Mesenchymal stem cell (in vitro differentiated cells and primary cell): ENCODE measurements at regions not wholly inside any gene's neighbourhood (a gene's known extent, or its start where the extent isn't known, plus 50 kb on each side); places are given as distances from the start of the nearest gene placed in this dataset.

Source experiments
- DNase-seq: peaks from one replicate; pipeline ENCODE4 v3.0.0-alpha.2; 2013
- H2AFZ ChIP-seq: one replicate; pipeline ENCODE4 v1.6.1; 2013; ENCODE audit warnings: low read depth, mild to moderate bottlenecking, control low read depth, inconsistent platforms, low read length, moderate library complexity
- H2AK5ac ChIP-seq: 2 replicates; pipeline ENCODE4 v1.6.1; 2013; ENCODE audit warnings: low read length, moderate library complexity, mild to moderate bottlenecking, inconsistent platforms; ENCODE audit not compliant: severe bottlenecking
- H2BK120ac ChIP-seq: one replicate; pipeline ENCODE4 v1.6.1; 2013; ENCODE audit warnings: low read depth, mild to moderate bottlenecking, inconsistent platforms, low read length, moderate library complexity
- H2BK12ac ChIP-seq, 2 experiments: one replicate each; pipeline ENCODE4 v1.6.1; 2013; ENCODE audit warnings: inconsistent platforms in 2 of 2, low read length in 2 of 2, mild to moderate bottlenecking in 2 of 2, moderate library complexity in 2 of 2, control low read depth in 1 of 2
- H2BK15ac ChIP-seq: one replicate; pipeline ENCODE4 v1.6.1; 2013; ENCODE audit warnings: mild to moderate bottlenecking, low read depth, inconsistent platforms; ENCODE audit not compliant: poor library complexity, severe bottlenecking
- H2BK5ac ChIP-seq: 2 replicates; pipeline ENCODE4 v1.6.1; 2013; ENCODE audit warnings: low read depth, mild to moderate bottlenecking, low read length, control low read depth, inconsistent platforms; ENCODE audit not compliant: poor library complexity, severe bottlenecking
- H3K14ac ChIP-seq, 2 experiments: one replicate each; pipeline ENCODE4 v1.6.1; 2013; ENCODE audit warnings: inconsistent platforms in 2 of 2, low read length in 2 of 2, control low read depth in 1 of 2, mild to moderate bottlenecking in 1 of 2, moderate library complexity in 1 of 2
- H3K18ac ChIP-seq, 2 experiments: one replicate each; pipeline ENCODE4 v1.6.1; 2013; ENCODE audit warnings: inconsistent platforms in 2 of 2, low read length in 2 of 2, control low read depth in 1 of 2, low read depth in 1 of 2, mild to moderate bottlenecking in 1 of 2
- H3K23ac ChIP-seq, 2 experiments: one replicate each; pipeline ENCODE4 v1.6.1; 2013; ENCODE audit warnings: inconsistent platforms in 2 of 2, low read length in 2 of 2, mild to moderate bottlenecking in 2 of 2, moderate library complexity in 2 of 2, control low read depth in 1 of 2
- H3K27ac ChIP-seq: 2 replicates; pipeline ENCODE4 v1.5.1; 2013; ENCODE audit warnings: mild to moderate bottlenecking, moderate library complexity, low read length, control low read depth, inconsistent platforms; ENCODE audit not compliant: poor library complexity, severe bottlenecking
- H3K27me3 ChIP-seq, 2 experiments: 2 replicates each; pipeline versions ENCODE4 v1.6.1 to v1.7.0; 2013; ENCODE audit warnings: low read length in 2 of 2, mild to moderate bottlenecking in 2 of 2, moderate library complexity in 2 of 2, control low read depth in 1 of 2, inconsistent platforms in 1 of 2; ENCODE audit not compliant: control insufficient read depth in 1 of 2, insufficient read depth in 1 of 2
- H3K36me3 ChIP-seq, 2 experiments: 2 replicates each; pipeline versions ENCODE4 v1.6.1 to v1.7.0; 2013; ENCODE audit warnings: low read length in 2 of 2, control low read depth in 1 of 2, inconsistent platforms in 1 of 2, low read depth in 1 of 2, mild to moderate bottlenecking in 1 of 2; ENCODE audit not compliant: insufficient read depth in 2 of 2, control insufficient read depth in 1 of 2
- H3K4ac ChIP-seq, 2 experiments: one replicate each; pipeline ENCODE4 v1.6.1; 2013; ENCODE audit warnings: inconsistent platforms in 2 of 2, low read length in 2 of 2, mild to moderate bottlenecking in 2 of 2, moderate library complexity in 2 of 2, control low read depth in 1 of 2, low read depth in 1 of 2
- H3K4me1 ChIP-seq: 2 replicates; pipeline ENCODE4 v1.6.1; 2013; ENCODE audit warnings: low read depth, low read length, control low read depth; ENCODE audit not compliant: control insufficient read depth, insufficient read depth
- H3K4me2 ChIP-seq: 2 replicates; pipeline ENCODE4 v1.6.1; 2013; ENCODE audit warnings: low read length, mild to moderate bottlenecking, inconsistent platforms; ENCODE audit not compliant: poor library complexity, severe bottlenecking
- H3K4me3 ChIP-seq, 2 experiments: 2 replicates each; pipeline versions ENCODE4 v1.5.1 to v1.7.0; 2013; ENCODE audit warnings: low read length in 2 of 2, mild to moderate bottlenecking in 2 of 2, control low read depth in 1 of 2, low read depth in 1 of 2; ENCODE audit not compliant: insufficient read depth in 1 of 2
- H3K79me1 ChIP-seq: replicated peaks from 2 replicates; pipeline ENCODE4 v1.6.1; 2013; ENCODE audit warnings: mild to moderate bottlenecking, control low read depth, low read length, inconsistent platforms; ENCODE audit not compliant: poor library complexity, severe bottlenecking
- H3K9ac ChIP-seq: 2 replicates; pipeline ENCODE4 v1.7.0; 2013; ENCODE audit warnings: mild to moderate bottlenecking, low read length, moderate library complexity
- H3K9me3 ChIP-seq: 2 replicates; pipeline ENCODE4 v1.7.0; 2013; ENCODE audit warnings: mild to moderate bottlenecking, low read length; ENCODE audit not compliant: control insufficient read depth
- H4K8ac ChIP-seq: one replicate; pipeline ENCODE4 v1.6.1; 2013; ENCODE audit warnings: inconsistent platforms, mild to moderate bottlenecking, low read length, moderate library complexity
- H4K91ac ChIP-seq: one replicate; pipeline ENCODE4 v1.6.1; 2013; ENCODE audit warnings: mild to moderate bottlenecking, low read length, inconsistent platforms
- WGBS: methylation state at CpG from one replicate; pipeline ENCODE4 v1.1.7; 2013; ENCODE audit warnings: mixed read lengths; 5-methylcytosine and 5-hydroxymethylcytosine counted together

DNA sequence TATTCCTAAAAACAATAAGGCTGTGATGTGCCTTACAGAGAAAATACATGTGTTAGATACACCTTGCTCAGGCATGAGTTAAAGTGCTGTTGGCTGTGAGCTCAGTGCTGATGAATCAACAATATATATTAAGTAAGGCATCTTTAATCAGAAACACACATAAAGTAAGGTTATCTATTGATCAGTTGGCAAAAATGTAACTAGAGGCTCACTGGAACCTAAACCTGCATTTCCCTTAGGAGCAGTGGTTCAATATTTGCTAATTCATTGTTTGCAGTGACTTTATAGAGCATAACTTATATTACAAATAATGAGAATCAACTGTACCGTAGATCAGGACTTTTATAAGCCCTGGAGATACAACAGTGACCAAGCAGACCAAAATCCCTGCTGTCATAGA, 77.0 kb upstream of the CYP1B1 start:
- Histone ChIP-seq H3K23ac (no peak overlapping the region), H2BK120ac (no peak overlapping the region), H3K27me3 (no peaks in the 10 kb centered on the region), H3K18ac (no peak overlapping the region), H3K9ac (no peak overlapping the region), H2BK12ac (no peak overlapping the region), H2BK15ac (no peak overlapping the region), H3K79me1 (no peaks in the 10 kb centered on the region), H3K4me2 (no peak overlapping the region), H3K9me3 (no peaks in the 10 kb centered on the region), H2BK5ac (no peak overlapping the region), H2AFZ (no peak overlapping the region), H3K4ac (no peak overlapping the region), H3K36me3 (no peaks in the 10 kb centered on the region), H3K27ac (no peak overlapping the region), H2AK5ac (no peak overlapping the region), H3K14ac (no peak overlapping the region), H3K4me3 (no peak overlapping the region), H4K91ac (no peak overlapping the region), H3K4me1 (peaks cover 7% of the 10 kb centered on the region), H4K8ac (no peak overlapping the region)
- DNase-seq: no peak
- WGBS: no CpG with 5 or more reads among the region's 1 CpG

DNA sequence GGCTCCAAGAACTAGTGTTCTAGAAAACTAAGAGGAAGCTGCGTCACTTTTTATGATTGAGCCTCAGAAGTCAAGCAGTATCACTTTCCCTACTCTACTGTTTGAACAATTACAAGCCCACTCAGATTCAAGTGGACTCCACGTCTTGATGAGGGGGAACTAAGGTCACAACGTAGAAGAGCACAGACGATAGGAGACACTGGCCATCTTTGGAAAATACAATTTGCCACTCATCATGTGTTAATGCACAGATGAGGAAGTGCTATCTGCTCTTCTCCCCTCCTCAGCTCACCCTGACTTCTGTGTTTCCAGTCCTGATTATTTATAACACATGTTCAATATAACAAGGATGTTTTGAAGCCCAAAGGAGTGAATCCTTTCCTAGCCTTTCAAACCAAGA, 76.1 kb upstream of the CYP1B1 start:
- Histone ChIP-seq H3K9ac (no peak overlapping the region), H3K4ac (no peak overlapping the region), H3K27ac (no peak overlapping the region), H2AFZ (no peak overlapping the region), H3K27me3 (no peaks in the 10 kb centered on the region), H2BK120ac (no peak overlapping the region), H3K18ac (no peak overlapping the region), H2AK5ac (no peak overlapping the region), H4K8ac (no peak overlapping the region), H3K36me3 (no peaks in the 10 kb centered on the region), H3K14ac (no peak overlapping the region), H3K9me3 (no peaks in the 10 kb centered on the region), H4K91ac (no peak overlapping the region), H3K23ac (no peak overlapping the region), H3K4me3 (no peak overlapping the region), H2BK12ac (no peak overlapping the region), H3K4me1 (peaks cover 4% of the 10 kb centered on the region), H2BK15ac (no peak overlapping the region), H2BK5ac (no peak overlapping the region), H3K4me2 (no peak overlapping the region), H3K79me1 (no peaks in the 10 kb centered on the region)
- WGBS: 98% methylated on average over 4 of the region's 4 CpGs
- no peak for DNase-seq

DNA sequence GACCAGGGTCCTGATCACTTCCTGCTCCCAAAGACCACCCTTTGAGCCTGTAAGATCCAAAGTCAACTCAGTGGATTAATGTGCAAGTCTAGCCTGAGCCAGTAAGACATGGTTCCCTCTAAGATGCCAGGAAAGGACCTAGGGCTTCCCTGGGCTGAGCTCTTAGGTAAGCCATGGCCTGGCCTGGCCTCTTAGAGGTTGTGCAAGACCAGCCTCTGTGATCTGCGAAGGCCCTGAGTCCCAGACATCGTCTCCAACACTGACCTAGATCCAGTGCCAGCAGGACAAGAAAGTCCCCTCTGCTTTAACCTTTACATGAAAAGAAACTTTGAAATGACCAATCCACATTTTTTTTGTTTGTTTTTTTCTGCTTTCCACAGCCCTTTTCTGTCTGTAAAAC, 73.6 kb upstream of the CYP1B1 start:
- no peak overlapping the region for H3K27ac ChIP-seq

DNA sequence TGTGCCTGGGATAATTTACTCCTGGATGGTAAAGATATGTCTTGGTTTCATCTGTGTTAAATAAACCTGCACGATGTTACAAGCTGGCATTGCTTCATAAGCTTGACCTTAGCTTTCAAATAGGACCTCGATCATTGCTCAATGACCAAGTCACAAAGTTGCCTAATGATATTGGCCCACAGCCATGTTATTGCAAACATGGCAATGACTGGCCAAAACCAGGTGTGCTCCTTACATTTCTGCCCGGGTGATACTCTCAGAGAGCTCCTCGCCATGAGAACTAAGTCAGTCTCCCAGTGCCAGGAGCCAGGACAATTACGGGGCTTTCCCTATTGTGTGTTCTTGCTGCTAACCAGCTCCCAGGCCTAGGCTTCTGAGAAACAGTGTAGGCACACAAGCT, 72.5 kb upstream of the CYP1B1 start:
- H3K27ac ChIP-seq: no peak overlapping the region
- no peak overlapping the region for H4K91ac ChIP-seq
- no peak overlapping the region for H3K14ac ChIP-seq
- H3K4me2 ChIP-seq: no peak overlapping the region
- H3K4me3 ChIP-seq: no peak overlapping the region
- no peak overlapping the region for H3K9ac ChIP-seq
- no peak overlapping the region for H2AFZ ChIP-seq
- no peaks in the 10 kb centered on the region for H3K79me1 ChIP-seq
- peaks cover 6% of the 10 kb centered on the region for H3K4me1 ChIP-seq
- DNase-seq: peak; percentile 83
- H2BK12ac ChIP-seq: peak overlapping the region; percentile 15 to 59
- H3K9me3 ChIP-seq: peaks cover 6% of the 10 kb centered on the region
- H3K23ac ChIP-seq: no peak overlapping the region
- H3K4ac ChIP-seq: peak overlapping the region in 1 of 2 experiments; percentile 39
- WGBS: 67% methylated on average over 5 of the region's 5 CpGs
- H3K36me3 ChIP-seq: peaks cover 0 to 3% of the 10 kb centered on the region in 2 experiments
- no peak overlapping the region for H2BK15ac ChIP-seq
- no peaks in the 10 kb centered on the region for H3K27me3 ChIP-seq
- H2BK120ac ChIP-seq: peak overlapping the region; percentile 6
- no peak overlapping the region for H4K8ac ChIP-seq
- H2BK5ac ChIP-seq: no peak overlapping the region
- peak overlapping the region; percentile 67 for H2AK5ac ChIP-seq
- peak overlapping the region; percentile 46 to 73 for H3K18ac ChIP-seq

More for the DNA sequence above, 73.6 kb upstream of the CYP1B1 start:
- Histone ChIP-seq H3K18ac (peak overlapping the region; percentile 30 to 68), H3K4ac (peak overlapping the region; percentile 1 to 75), H4K91ac (no peak overlapping the region), H2AFZ (no peak overlapping the region), H2AK5ac (peak overlapping the region; percentile 99), H3K9ac (no peak overlapping the region), H3K4me2 (no peak overlapping the region), H4K8ac (peak overlapping the region; percentile 30), H3K4me1 (peaks cover 6% of the 10 kb centered on the region), H3K4me3 (no peak overlapping the region), H3K27me3 (no peaks in the 10 kb centered on the region), H2BK5ac (no peak overlapping the region), H2BK12ac (peak overlapping the region; percentile 11 to 69), H2BK15ac (no peak overlapping the region), H3K14ac (no peak overlapping the region), H3K23ac (no peak overlapping the region), H3K79me1 (no peaks in the 10 kb centered on the region), H2BK120ac (no peak overlapping the region), H3K36me3 (no peaks in the 10 kb centered on the region), H3K9me3 (no peaks in the 10 kb centered on the region)
- peak; percentile 37 for DNase-seq
- WGBS: 96% methylated on average over 2 of the region's 2 CpGs
